ENCODE measurements at regions not wholly inside any gene's neighbourhood (a gene's known extent, or its start where the extent isn't known, plus 50 kb on each side); places are given as distances from the start of the nearest gene placed in this dataset.

DNA sequence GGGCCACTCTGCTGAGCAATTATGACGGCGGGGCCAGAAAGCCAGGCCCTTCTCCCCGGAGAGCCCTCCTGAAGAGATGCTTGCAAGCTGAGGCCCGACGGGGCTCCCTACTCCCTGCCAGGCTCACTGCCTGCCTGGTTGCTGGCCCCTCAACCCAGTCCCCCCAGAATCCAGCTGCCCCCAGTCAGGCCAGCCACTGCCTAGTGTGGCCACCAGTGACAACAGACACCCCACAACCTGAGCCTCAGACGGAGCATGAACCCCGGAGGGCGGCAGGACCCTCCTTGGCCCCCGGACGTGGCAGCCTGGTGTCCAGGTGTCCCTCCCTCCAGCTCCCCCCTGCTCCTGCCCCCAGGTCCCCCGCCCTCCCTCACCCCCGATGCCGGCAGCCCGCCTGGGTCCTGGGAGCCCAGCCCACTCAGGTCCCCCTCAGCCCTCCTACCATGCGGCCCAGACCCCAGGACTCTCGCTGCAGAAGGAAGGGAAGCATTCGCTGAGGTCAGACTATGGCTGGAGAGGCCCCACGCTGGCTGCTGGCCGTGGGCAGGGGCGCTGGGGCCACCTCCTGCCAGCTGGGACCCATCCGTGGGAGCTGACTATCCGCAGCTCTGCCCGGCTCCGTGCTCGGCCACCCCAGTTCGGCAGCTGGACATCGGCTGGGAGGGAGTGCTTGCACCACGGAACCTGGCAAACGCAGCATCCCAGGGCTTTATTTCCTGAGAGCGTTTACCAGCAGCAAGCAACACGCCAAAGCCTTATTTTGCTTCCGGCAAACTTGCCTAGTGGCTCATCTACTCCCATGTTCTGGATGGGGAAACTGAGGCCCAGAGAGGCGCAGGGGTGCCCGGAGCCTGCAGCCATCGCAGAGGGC, 89.8 kb downstream of the UNCX start:
- H3K9me3 ChIP-seq (replicated peaks; ENCODE audit: control insufficient read depth, insufficient read depth, low read length) = no peaks in the 10 kb centered on the region
- H3K4me2 ChIP-seq (ENCODE audit: insufficient read depth, low read length) = no peak overlapping the region
- no peak overlapping the region for H3K4me3 ChIP-seq (replicated peaks in 1 of 3; ENCODE audit: insufficient read depth in 1 of 3, low read depth in 1 of 3, low read length in 3 of 3)
- H3K27me3 ChIP-seq (ENCODE audit: control insufficient read depth in 2 of 2, insufficient read depth in 2 of 2, low read length in 2 of 2) = no peaks in the 10 kb centered on the region
- CTCF ChIA-PET = no interaction called here
- no peaks in the 10 kb centered on the region for H3K79me2 ChIP-seq (ENCODE audit: control insufficient read depth, insufficient read depth, low read length)
- H3K36me3 ChIP-seq (ENCODE audit: control insufficient read depth in 2 of 2, extremely low read depth in 1 of 2, insufficient read depth in 2 of 2, low read length in 2 of 2) = no peaks in the 10 kb centered on the region
- H3K9ac ChIP-seq (replicated peaks; ENCODE audit: extremely low read depth, insufficient read depth, low read length) = no peak overlapping the region
- no peak overlapping the region for H3K27ac ChIP-seq (ENCODE audit: insufficient read depth, low read depth, low read length)
- POLR2A ChIA-PET = no interaction called here
- H4K20me1 ChIP-seq (replicated peaks; ENCODE audit: control insufficient read depth, extremely low read depth, insufficient read depth, low read length) = no peaks in the 10 kb centered on the region
- DNase-seq (ENCODE audit: low read depth, low spot score) (no peak), FAIRE-seq (no peak)
- dilution Hi-C loops (cut with MboI; ENCODE audit: extremely low pct_ligation_motif_present, low sequenced_read_pairs) (no loop called here), intact Hi-C loops (cut with micrococcal nuclease) (no loop called here)
- H3K9me1 ChIP-seq (replicated peaks; ENCODE audit: control insufficient read depth, extremely low read depth, insufficient read depth, low read length) = no peaks in the 10 kb centered on the region
- H2AFZ ChIP-seq (ENCODE audit: low read depth, low read length) = no peak overlapping the region
- no TSS peak for BruUV-seq (replicated peaks)
- no peak for TF ChIP-seq MYC (IDR thresholded peaks at IDR 0.05; ENCODE audit: low read depth, low read length)
- no peak for TF ChIP-seq EZH2 (IDR thresholded peaks at IDR 0.05; ENCODE audit: borderline replicate concordance, low read depth, low read length, severe bottlenecking)
- TF ChIP-seq JUN (IDR thresholded peaks at IDR 0.05; ENCODE audit: borderline replicate concordance, insufficient read depth, insufficient read length, low read depth) = no peak
- no peak for TF ChIP-seq FOS (IDR thresholded peaks at IDR 0.05; ENCODE audit: borderline replicate concordance, insufficient read depth, low read length)
- TF ChIP-seq, protein P1, sequence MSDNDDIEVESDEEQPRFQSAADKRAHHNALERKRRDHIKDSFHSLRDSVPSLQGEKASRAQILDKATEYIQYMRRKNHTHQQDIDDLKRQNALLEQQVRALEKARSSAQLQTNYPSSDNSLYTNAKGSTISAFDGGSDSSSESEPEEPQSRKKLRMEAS (IDR thresholded peaks at IDR 0.05; ENCODE audit: insufficient read depth, insufficient read length) = no peak
- TF ChIP-seq POLR2A (IDR thresholded peaks at IDR 0.05; ENCODE audit: low read depth, low read length) = no peak
- TF ChIP-seq, protein P2, sequence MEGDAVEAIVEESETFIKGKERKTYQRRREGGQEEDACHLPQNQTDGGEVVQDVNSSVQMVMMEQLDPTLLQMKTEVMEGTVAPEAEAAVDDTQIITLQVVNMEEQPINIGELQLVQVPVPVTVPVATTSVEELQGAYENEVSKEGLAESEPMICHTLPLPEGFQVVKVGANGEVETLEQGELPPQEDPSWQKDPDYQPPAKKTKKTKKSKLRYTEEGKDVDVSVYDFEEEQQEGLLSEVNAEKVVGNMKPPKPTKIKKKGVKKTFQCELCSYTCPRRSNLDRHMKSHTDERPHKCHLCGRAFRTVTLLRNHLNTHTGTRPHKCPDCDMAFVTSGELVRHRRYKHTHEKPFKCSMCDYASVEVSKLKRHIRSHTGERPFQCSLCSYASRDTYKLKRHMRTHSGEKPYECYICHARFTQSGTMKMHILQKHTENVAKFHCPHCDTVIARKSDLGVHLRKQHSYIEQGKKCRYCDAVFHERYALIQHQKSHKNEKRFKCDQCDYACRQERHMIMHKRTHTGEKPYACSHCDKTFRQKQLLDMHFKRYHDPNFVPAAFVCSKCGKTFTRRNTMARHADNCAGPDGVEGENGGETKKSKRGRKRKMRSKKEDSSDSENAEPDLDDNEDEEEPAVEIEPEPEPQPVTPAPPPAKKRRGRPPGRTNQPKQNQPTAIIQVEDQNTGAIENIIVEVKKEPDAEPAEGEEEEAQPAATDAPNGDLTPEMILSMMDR (IDR thresholded peaks at IDR 0.05; ENCODE audit: extremely low read depth in 1 of 2, insufficient read depth in 1 of 2, low read depth in 1 of 2, low read length in 2 of 2) = no peak
- TF ChIP-seq GATA2 (IDR thresholded peaks at IDR 0.05; ENCODE audit: insufficient read depth, insufficient read length, low read depth, low read length) = no peak
- TF ChIP-seq POLR2AphosphoS5 (IDR thresholded peaks at IDR 0.05; ENCODE audit: insufficient read depth, low read depth, low read length) = no peak
- no peaks in the 10 kb centered on the region for H3K4me1 ChIP-seq (ENCODE audit: control insufficient read depth, extremely low read depth, insufficient read depth, low read length)
